ENCODE measurements at regions not wholly inside any gene's neighbourhood (a gene's known extent, or its start where the extent isn't known, plus 50 kb on each side); places are given as distances from the start of the nearest gene placed in this dataset.

GRCh38 chr4:103359900-103360299, 161.8 kb upstream of the CENPE start:
- no peak for DNase-seq (ENCODE audit: low read depth in 4 of 6, low spot score in 6 of 6)
- no peaks in the 10 kb centered on the region for H3K4me1 ChIP-seq (ENCODE audit: control insufficient read depth, insufficient read depth, low read length)
- no peaks in the 10 kb centered on the region for H3K27me3 ChIP-seq (ENCODE audit: control insufficient read depth, insufficient read depth, low read length)
- WGBS (ENCODE audit: insufficient coverage) = 89% methylated on average over 2 of the region's 2 CpGs
- no peak overlapping the region for H3K27ac ChIP-seq (ENCODE audit: low read depth, low read length)
- H3K9me3 ChIP-seq (ENCODE audit: control insufficient read depth, insufficient read depth, low read length) = peaks cover 7% of the 10 kb centered on the region
- no peaks in the 10 kb centered on the region for H3K36me3 ChIP-seq (ENCODE audit: control insufficient read depth, insufficient read depth, low read length)
- H3K4me3 ChIP-seq (ENCODE audit: low read depth, low read length) = no peak overlapping the region

GRCh38 chr4:103354006-103354405, 155.9 kb upstream of the CENPE start:
- Histone ChIP-seq H3K4me3 (ENCODE audit: low read depth, low read length) (no peak overlapping the region), H3K4me1 (ENCODE audit: control insufficient read depth, insufficient read depth, low read length) (no peaks in the 10 kb centered on the region), H3K36me3 (ENCODE audit: control insufficient read depth, insufficient read depth, low read length) (no peaks in the 10 kb centered on the region), H3K27me3 (ENCODE audit: control insufficient read depth, insufficient read depth, low read length) (no peaks in the 10 kb centered on the region), H3K27ac (ENCODE audit: low read depth, low read length) (no peak overlapping the region), H3K9me3 (ENCODE audit: control insufficient read depth, insufficient read depth, low read length) (peaks cover 3% of the 10 kb centered on the region)
- no peak for DNase-seq (ENCODE audit: low read depth in 4 of 6, low spot score in 6 of 6)
- WGBS (ENCODE audit: insufficient coverage) = no CpG with 5 or more reads among the region's 2 CpGs

DNA sequence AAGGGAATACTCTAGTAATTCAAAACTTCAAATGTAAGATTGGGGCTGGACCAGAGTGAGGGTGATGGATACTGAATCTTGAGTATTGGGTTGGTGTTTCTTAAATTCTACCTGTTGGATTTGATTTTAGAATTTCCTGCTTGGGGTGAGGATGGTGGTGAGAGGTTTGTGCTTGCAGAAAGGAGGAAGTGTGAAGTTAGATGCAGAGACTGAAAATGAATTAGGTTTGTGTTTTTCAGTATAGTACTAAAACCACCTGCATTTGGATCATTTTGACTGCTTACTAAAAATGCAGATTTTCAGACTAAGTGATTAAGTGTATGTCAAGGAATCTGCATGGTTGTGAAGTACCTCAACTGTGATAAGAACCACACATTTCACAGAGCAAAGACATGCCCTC, 131.5 kb upstream of the CENPE start:
- Histone ChIP-seq H3K27ac (ENCODE audit: low read depth, low read length) (no peak overlapping the region), H3K9me3 (ENCODE audit: control insufficient read depth, insufficient read depth, low read length) (no peaks in the 10 kb centered on the region), H3K4me1 (ENCODE audit: control insufficient read depth, insufficient read depth, low read length) (no peaks in the 10 kb centered on the region), H3K27me3 (ENCODE audit: control insufficient read depth, insufficient read depth, low read length) (no peaks in the 10 kb centered on the region), H3K4me3 (ENCODE audit: low read depth, low read length) (no peak overlapping the region), H3K36me3 (ENCODE audit: control insufficient read depth, insufficient read depth, low read length) (no peaks in the 10 kb centered on the region)
- no peak for DNase-seq (ENCODE audit: low read depth in 4 of 6, low spot score in 6 of 6)

GRCh38 chr4:103324811-103325210, 126.7 kb upstream of the CENPE start:
- 100% methylated on average over 1 of the region's 1 CpG for WGBS (ENCODE audit: insufficient coverage)
- no peaks in the 10 kb centered on the region for H3K4me1 ChIP-seq (ENCODE audit: control insufficient read depth, insufficient read depth, low read length)
- no peaks in the 10 kb centered on the region for H3K9me3 ChIP-seq (ENCODE audit: control insufficient read depth, insufficient read depth, low read length)
- no peak overlapping the region for H3K4me3 ChIP-seq (ENCODE audit: low read depth, low read length)
- no peaks in the 10 kb centered on the region for H3K27me3 ChIP-seq (ENCODE audit: control insufficient read depth, insufficient read depth, low read length)
- no peak overlapping the region for H3K27ac ChIP-seq (ENCODE audit: low read depth, low read length)
- no peak for DNase-seq (ENCODE audit: low read depth in 4 of 6, low spot score in 6 of 6)
- H3K36me3 ChIP-seq (ENCODE audit: control insufficient read depth, insufficient read depth, low read length) = no peaks in the 10 kb centered on the region

- H3K27ac ChIP-seq (ENCODE audit: low read depth, low read length) = no peak overlapping the region
- H3K9me3 ChIP-seq (ENCODE audit: control insufficient read depth, insufficient read depth, low read length) = peaks cover 19% of the 10 kb centered on the region
- no peaks in the 10 kb centered on the region for H3K4me1 ChIP-seq (ENCODE audit: control insufficient read depth, insufficient read depth, low read length)
- H3K4me3 ChIP-seq (ENCODE audit: low read depth, low read length) = no peak overlapping the region
- no peak for DNase-seq (ENCODE audit: low read depth in 4 of 6, low spot score in 6 of 6)
- WGBS (ENCODE audit: insufficient coverage) = 92% methylated on average over 3 of the region's 3 CpGs
- H3K36me3 ChIP-seq (ENCODE audit: control insufficient read depth, insufficient read depth, low read length) = no peaks in the 10 kb centered on the region
- no peaks in the 10 kb centered on the region for H3K27me3 ChIP-seq (ENCODE audit: control insufficient read depth, insufficient read depth, low read length)
These were observed 120.2 kb upstream of the CENPE start for GRCh38 chr4:103318327-103318726.

GRCh38 chr4:103308248-103308561, 110.1 kb upstream of the CENPE start:
- WGBS (ENCODE audit: insufficient coverage) = 83% methylated on average over 2 of the region's 5 CpGs
- Histone ChIP-seq H3K4me1 (ENCODE audit: control insufficient read depth, insufficient read depth, low read length) (peaks cover 13% of the 10 kb centered on the region), H3K9me3 (ENCODE audit: control insufficient read depth, insufficient read depth, low read length) (no peaks in the 10 kb centered on the region), H3K27me3 (ENCODE audit: control insufficient read depth, insufficient read depth, low read length) (no peaks in the 10 kb centered on the region), H3K4me3 (ENCODE audit: low read depth, low read length) (no peak overlapping the region), H3K36me3 (ENCODE audit: control insufficient read depth, insufficient read depth, low read length) (no peaks in the 10 kb centered on the region), H3K27ac (ENCODE audit: low read depth, low read length) (peak overlapping the region; percentile 87)
- DNase-seq (ENCODE audit: low read depth in 4 of 6, low spot score in 6 of 6) = no peak

DNA sequence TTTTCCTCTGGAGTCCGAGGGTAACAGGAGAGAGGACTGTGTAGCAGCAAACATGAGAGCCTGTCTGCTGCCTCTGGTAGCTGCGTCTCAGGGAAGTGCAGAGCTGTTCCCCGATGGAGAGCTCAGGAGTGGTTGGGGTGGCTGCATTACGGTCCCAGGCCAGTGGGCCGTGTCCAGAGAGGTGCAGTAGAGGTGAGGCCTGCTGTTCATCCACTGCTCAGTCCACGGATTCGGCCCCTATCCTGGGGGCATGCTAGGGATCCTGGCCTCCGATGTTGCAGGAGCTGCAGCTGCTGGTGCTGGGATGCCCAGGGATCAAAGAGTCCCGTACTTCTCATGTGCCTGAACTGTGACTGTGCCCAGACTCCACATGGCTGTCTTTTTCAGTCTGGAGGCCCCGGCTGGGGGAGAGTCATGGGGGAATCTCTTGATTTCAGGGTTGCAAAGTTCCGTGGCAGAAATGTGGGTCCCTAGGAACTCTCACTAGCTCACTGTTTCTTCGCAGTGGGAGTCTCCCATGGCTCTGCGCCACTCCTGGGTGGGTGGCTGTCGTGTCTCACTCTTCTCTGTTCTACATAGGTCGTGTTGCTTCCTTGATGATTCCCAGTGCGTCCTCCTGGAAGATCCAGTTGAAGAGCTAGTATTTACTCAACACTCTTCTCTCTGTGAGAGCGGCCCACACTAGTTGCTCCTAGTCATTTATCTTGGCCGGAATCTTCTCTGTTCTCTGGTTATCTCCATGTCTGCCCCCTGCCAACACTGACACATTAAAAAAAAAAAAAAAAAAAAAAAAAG, 109.5 kb upstream of the CENPE start:
- H3K27ac ChIP-seq (ENCODE audit: low read depth, low read length) = peak overlapping the region; percentile 87
- WGBS (ENCODE audit: insufficient coverage) = 76% methylated on average over 16 of the region's 18 CpGs
- no peaks in the 10 kb centered on the region for H3K27me3 ChIP-seq (ENCODE audit: control insufficient read depth, insufficient read depth, low read length)
- no peak overlapping the region for H3K4me3 ChIP-seq (ENCODE audit: low read depth, low read length)
- DNase-seq (ENCODE audit: low read depth in 4 of 6, low spot score in 6 of 6) = peak in 1 of 6 donors; percentile 40
- H3K9me3 ChIP-seq (ENCODE audit: control insufficient read depth, insufficient read depth, low read length) = no peaks in the 10 kb centered on the region
- H3K4me1 ChIP-seq (ENCODE audit: control insufficient read depth, insufficient read depth, low read length) = peaks cover 13% of the 10 kb centered on the region
- H3K36me3 ChIP-seq (ENCODE audit: control insufficient read depth, insufficient read depth, low read length) = no peaks in the 10 kb centered on the region

- 33% methylated on average over 7 of the region's 9 CpGs for WGBS (ENCODE audit: insufficient coverage)
- DNase-seq (ENCODE audit: low read depth in 4 of 6, low spot score in 6 of 6) = peak in 3 of 6 donors; percentile 14 to 62 (median 26)
- Histone ChIP-seq H3K27ac (ENCODE audit: low read depth, low read length) (peak overlapping the region; percentile 87), H3K4me3 (ENCODE audit: low read depth, low read length) (peak overlapping the region; percentile 2), H3K9me3 (ENCODE audit: control insufficient read depth, insufficient read depth, low read length) (no peaks in the 10 kb centered on the region), H3K27me3 (ENCODE audit: control insufficient read depth, insufficient read depth, low read length) (no peaks in the 10 kb centered on the region), H3K36me3 (ENCODE audit: control insufficient read depth, insufficient read depth, low read length) (no peaks in the 10 kb centered on the region), H3K4me1 (ENCODE audit: control insufficient read depth, insufficient read depth, low read length) (peaks cover 13% of the 10 kb centered on the region)
These were observed 108.8 kb upstream of the CENPE start for GRCh38 chr4:103306870-103307375.

DNA sequence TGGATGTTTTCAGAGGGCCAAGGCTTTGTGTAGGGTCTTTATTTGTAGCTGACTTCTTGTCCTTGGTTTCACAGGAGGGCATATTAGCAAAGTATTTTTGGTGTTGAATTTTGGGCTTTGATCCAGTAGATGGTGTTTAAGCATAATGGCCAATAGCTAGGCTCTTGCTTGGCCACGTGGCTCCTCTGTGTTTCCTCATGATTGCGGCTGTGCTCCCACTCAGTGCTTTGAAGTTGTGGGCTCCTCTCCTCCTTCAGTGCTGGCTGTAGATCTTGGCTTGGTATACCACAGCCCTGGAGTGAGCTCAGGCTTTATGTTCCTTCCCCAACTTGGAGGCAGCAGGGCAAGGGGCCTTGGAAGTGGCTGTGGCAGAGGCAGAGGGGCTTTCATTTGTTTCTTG, 107.2 kb upstream of the CENPE start:
- H3K36me3 ChIP-seq (ENCODE audit: control insufficient read depth, insufficient read depth, low read length) = no peaks in the 10 kb centered on the region
- no peak overlapping the region for H3K4me3 ChIP-seq (ENCODE audit: low read depth, low read length)
- peak overlapping the region; percentile 33 for H3K27ac ChIP-seq (ENCODE audit: low read depth, low read length)
- peaks cover 13% of the 10 kb centered on the region for H3K4me1 ChIP-seq (ENCODE audit: control insufficient read depth, insufficient read depth, low read length)
- DNase-seq (ENCODE audit: low read depth in 4 of 6, low spot score in 6 of 6) = no peak
- H3K9me3 ChIP-seq (ENCODE audit: control insufficient read depth, insufficient read depth, low read length) = no peaks in the 10 kb centered on the region
- 86% methylated on average over 2 of the region's 2 CpGs for WGBS (ENCODE audit: insufficient coverage)
- H3K27me3 ChIP-seq (ENCODE audit: control insufficient read depth, insufficient read depth, low read length) = no peaks in the 10 kb centered on the region

DNA sequence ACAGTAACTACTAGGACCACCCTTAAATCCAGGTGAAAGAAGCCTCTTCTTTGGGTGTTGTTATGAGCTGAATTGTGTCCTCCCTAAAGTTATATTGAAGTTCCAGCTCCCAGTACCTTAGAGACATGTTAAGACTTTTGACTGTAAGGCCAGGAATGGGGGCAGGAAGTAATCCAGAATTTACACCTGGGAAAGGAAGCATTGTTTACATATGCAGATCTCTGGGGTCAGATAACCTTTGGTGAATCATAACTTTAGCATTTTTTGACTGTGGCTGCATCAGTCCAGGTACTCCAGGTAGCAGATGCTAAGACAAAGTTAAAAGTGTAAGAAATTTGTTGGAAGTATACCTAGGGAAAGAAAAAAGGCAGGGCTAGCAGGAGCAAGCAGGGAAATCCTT, 104.9 kb upstream of the CENPE start:
- Histone ChIP-seq H3K27me3 (ENCODE audit: control insufficient read depth, insufficient read depth, low read length) (no peaks in the 10 kb centered on the region), H3K4me1 (ENCODE audit: control insufficient read depth, insufficient read depth, low read length) (peaks cover 13% of the 10 kb centered on the region), H3K27ac (ENCODE audit: low read depth, low read length) (no peak overlapping the region), H3K36me3 (ENCODE audit: control insufficient read depth, insufficient read depth, low read length) (no peaks in the 10 kb centered on the region), H3K9me3 (ENCODE audit: control insufficient read depth, insufficient read depth, low read length) (no peaks in the 10 kb centered on the region), H3K4me3 (ENCODE audit: low read depth, low read length) (no peak overlapping the region)
- DNase-seq (ENCODE audit: low read depth in 4 of 6, low spot score in 6 of 6) = no peak
